Nucleus accumbens (tissue), 56 donors: ENCODE measurements at regions not wholly inside any gene's neighbourhood (a gene's known extent, or its start where the extent isn't known, plus 50 kb on each side); places are given as distances from the start of the nearest gene placed in this dataset.
"Not testable (repeated sequence)": the region's sequence is repeated elsewhere in the genome, so short reads cannot be mapped to it uniquely, and the experiment has no call there.

Experiments used
- DNase-seq, 56 donors: peaks; one replicate each; lab custom pipeline; 2025; lab: John Stamatoyannopoulos, UW

- DNase-seq, result peak in 8 of 56 donors; percentile 7 to 39 (median 21)
Observed at GRCh38 chr18:68387246-68387645, 327.7 kb downstream of the TMX3 start.

GRCh38 chr18:68383979-68384378 lies 330.9 kb downstream of the TMX3 start:
- not testable (repeated sequence) for DNase-seq

- DNase-seq, result no peak
Observed at GRCh38 chr18:68376926-68377325, 338.0 kb downstream of the TMX3 start.

GRCh38 chr18:68362907-68363306 lies 352.0 kb downstream of the TMX3 start:
- no peak for DNase-seq

GRCh38 chr18:68355637-68356036 lies 359.3 kb downstream of the TMX3 start:
- DNase-seq, result no peak

- no peak for DNase-seq
Observed at GRCh38 chr18:68354176-68354575, 360.7 kb downstream of the TMX3 start.

- no peak for DNase-seq
Observed at GRCh38 chr18:68342039-68342659, 372.8 kb downstream of the TMX3 start.

- DNase-seq, result no peak
Observed at GRCh38 chr18:68340606-68341005, 374.3 kb downstream of the TMX3 start.

GRCh38 chr18:68330658-68331057 lies 384.2 kb downstream of the TMX3 start:
- no peak for DNase-seq

GRCh38 chr18:68323921-68324320 lies 391.0 kb downstream of the TMX3 start:
- DNase-seq, result no peak

- DNase-seq, result no peak
Observed at GRCh38 chr18:68316636-68317035, 398.3 kb downstream of the TMX3 start.

GRCh38 chr18:68314403-68314802 lies 400.5 kb downstream of the TMX3 start:
- no peak for DNase-seq

- DNase-seq, result no peak
Observed at GRCh38 chr18:68301441-68301840, 413.5 kb downstream of the TMX3 start.

GRCh38 chr18:68299906-68300305 lies 415.0 kb downstream of the TMX3 start:
- no peak for DNase-seq

GRCh38 chr18:68298330-68298729 lies 416.6 kb downstream of the TMX3 start:
- DNase-seq, result peak in 17 of 56 donors; percentile 2 to 26 (median 10)

GRCh38 chr18:68288408-68288807 lies 426.5 kb downstream of the TMX3 start:
- no peak for DNase-seq

- no peak for DNase-seq
Observed at GRCh38 chr18:68284236-68284780, 430.6 kb downstream of the TMX3 start.

GRCh38 chr18:68283834-68284233 lies 431.1 kb downstream of the TMX3 start:
- no peak for DNase-seq

- DNase-seq, result no peak
Observed at GRCh38 chr18:68282232-68282631, 432.7 kb downstream of the TMX3 start.

- DNase-seq, result no peak
Observed at GRCh38 chr18:68275616-68276015, 439.3 kb downstream of the TMX3 start.

- no peak for DNase-seq
Observed at GRCh38 chr18:68270017-68270416, 444.9 kb downstream of the TMX3 start.

GRCh38 chr18:68267583-68267982 lies 447.3 kb downstream of the TMX3 start:
- no peak for DNase-seq

- DNase-seq, result no peak
Observed at GRCh38 chr18:68263481-68263880, 451.4 kb downstream of the TMX3 start.
